Testis (tissue), 2 donors: ENCODE measurements at regions not wholly inside any gene's neighbourhood (a gene's known extent, or its start where the extent isn't known, plus 50 kb on each side); places are given as distances from the start of the nearest gene placed in this dataset.

Source experiments
- DNase-seq: peaks from one replicate; pipeline ENCODE4 v3.0.0-alpha.2; 2019
- H3K27ac ChIP-seq, 2 donors: fragments of 200-600 bp; sonication (generic); one replicate each; pipeline ENCODE4 v1.5.1; 2019
- H3K27me3 ChIP-seq: fragments of 200-600 bp; sonication (generic); one replicate; pipeline ENCODE4 v1.5.1; 2019
- H3K36me3 ChIP-seq: fragments of 200-600 bp; sonication (generic); one replicate; pipeline ENCODE4 v1.5.1; 2017; ENCODE audit warnings: low read depth; ENCODE audit errors: missing control alignments
- H3K4me1 ChIP-seq: fragments of 200-600 bp; sonication (generic); one replicate; pipeline ENCODE4 v1.5.1; 2019
- H3K4me3 ChIP-seq, 2 donors: fragments of 200-600 bp; sonication (generic); one replicate each; pipeline ENCODE4 v1.5.1; 2017 to 2019
- H3K9me3 ChIP-seq: fragments of 200-600 bp; sonication (generic); one replicate; pipeline ENCODE4 v1.5.1; 2017
- POLR2A ChIP-seq: fragments of 450-650 bp; IDR thresholded peaks from one replicate; pipeline ENCODE4 v1.6.1; 2017; ENCODE audit warnings: antibody characterized with exemption, mild to moderate bottlenecking, moderate library complexity
- WGBS, 2 donors: methylation state at CpG; one replicate each; pipeline ENCODE4 v1.1.5; 2018; 5-methylcytosine and 5-hydroxymethylcytosine counted together
- intact Hi-C: fragments of 100-400 bp; cut with DNase I; formaldehyde crosslinking; loops from one replicate; pipeline ENCODE4 v1.15.1; 2023; ENCODE audit warnings: low total_unique reads
- TF ChIP-seq, protein P1 (sequence below), 3 experiments: fragments of 450-650 bp in 2 of 3; fragments of 200-600 bp in 1 of 3; sonication (generic) in 1 of 3; IDR thresholded peaks; one replicate each; pipeline ENCODE4 v1.5.1; 2016 to 2019; ENCODE audit warnings: antibody characterized with exemption in 3 of 3, mild to moderate bottlenecking in 2 of 3, moderate library complexity in 1 of 3

GRCh38 chr2:6310256-6311215 is 555.2 kb downstream of the CMPK2 start:
- no peak for DNase-seq
- intact Hi-C loops: no loop called here
- Histone ChIP-seq H3K27me3 (no peaks in the 10 kb centered on the region), H3K36me3 (no peaks in the 10 kb centered on the region), H3K27ac (no peak overlapping the region), H3K4me1 (no peaks in the 10 kb centered on the region), H3K9me3 (no peaks in the 10 kb centered on the region), H3K4me3 (no peak overlapping the region)
- TF ChIP-seq, protein P1, sequence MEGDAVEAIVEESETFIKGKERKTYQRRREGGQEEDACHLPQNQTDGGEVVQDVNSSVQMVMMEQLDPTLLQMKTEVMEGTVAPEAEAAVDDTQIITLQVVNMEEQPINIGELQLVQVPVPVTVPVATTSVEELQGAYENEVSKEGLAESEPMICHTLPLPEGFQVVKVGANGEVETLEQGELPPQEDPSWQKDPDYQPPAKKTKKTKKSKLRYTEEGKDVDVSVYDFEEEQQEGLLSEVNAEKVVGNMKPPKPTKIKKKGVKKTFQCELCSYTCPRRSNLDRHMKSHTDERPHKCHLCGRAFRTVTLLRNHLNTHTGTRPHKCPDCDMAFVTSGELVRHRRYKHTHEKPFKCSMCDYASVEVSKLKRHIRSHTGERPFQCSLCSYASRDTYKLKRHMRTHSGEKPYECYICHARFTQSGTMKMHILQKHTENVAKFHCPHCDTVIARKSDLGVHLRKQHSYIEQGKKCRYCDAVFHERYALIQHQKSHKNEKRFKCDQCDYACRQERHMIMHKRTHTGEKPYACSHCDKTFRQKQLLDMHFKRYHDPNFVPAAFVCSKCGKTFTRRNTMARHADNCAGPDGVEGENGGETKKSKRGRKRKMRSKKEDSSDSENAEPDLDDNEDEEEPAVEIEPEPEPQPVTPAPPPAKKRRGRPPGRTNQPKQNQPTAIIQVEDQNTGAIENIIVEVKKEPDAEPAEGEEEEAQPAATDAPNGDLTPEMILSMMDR (IDR thresholded peaks at IDR 0.05): no peak
- 24 to 25% methylated on average over 16 of the region's 16 CpGs for WGBS, 2 donors

DNA sequence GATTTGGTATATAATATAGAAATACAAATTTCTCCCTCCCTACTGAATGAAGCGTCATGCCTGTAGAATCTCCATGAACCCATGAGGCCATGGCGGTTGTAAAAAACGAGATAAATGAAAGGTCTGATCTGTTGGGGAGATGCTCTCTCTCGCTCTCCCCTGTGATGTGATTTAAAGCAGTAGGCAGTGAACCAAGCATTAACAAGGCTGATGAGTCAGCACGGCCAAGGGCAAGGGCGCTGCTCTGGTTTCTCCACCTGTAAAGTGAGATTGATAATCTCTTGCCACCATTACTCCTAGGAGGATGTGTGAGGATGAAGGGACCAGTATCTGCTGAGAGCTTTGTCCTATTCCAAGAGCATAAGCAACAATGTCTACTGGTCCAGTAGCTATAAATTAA is 553.3 kb downstream of the CMPK2 start:
- intact Hi-C loops: no loop called here
- no peaks in the 10 kb centered on the region for H3K9me3 ChIP-seq
- no peak for DNase-seq
- H3K27me3 ChIP-seq: no peaks in the 10 kb centered on the region
- no peak overlapping the region for H3K4me3 ChIP-seq
- no peak overlapping the region for H3K27ac ChIP-seq
- 72 to 74% methylated on average over 6 of the region's 6 CpGs for WGBS, 2 donors
- no peak for TF ChIP-seq POLR2A
- TF ChIP-seq, protein P1 (IDR thresholded peaks at IDR 0.05): no peak
- H3K36me3 ChIP-seq: no peaks in the 10 kb centered on the region
- no peaks in the 10 kb centered on the region for H3K4me1 ChIP-seq

DNA sequence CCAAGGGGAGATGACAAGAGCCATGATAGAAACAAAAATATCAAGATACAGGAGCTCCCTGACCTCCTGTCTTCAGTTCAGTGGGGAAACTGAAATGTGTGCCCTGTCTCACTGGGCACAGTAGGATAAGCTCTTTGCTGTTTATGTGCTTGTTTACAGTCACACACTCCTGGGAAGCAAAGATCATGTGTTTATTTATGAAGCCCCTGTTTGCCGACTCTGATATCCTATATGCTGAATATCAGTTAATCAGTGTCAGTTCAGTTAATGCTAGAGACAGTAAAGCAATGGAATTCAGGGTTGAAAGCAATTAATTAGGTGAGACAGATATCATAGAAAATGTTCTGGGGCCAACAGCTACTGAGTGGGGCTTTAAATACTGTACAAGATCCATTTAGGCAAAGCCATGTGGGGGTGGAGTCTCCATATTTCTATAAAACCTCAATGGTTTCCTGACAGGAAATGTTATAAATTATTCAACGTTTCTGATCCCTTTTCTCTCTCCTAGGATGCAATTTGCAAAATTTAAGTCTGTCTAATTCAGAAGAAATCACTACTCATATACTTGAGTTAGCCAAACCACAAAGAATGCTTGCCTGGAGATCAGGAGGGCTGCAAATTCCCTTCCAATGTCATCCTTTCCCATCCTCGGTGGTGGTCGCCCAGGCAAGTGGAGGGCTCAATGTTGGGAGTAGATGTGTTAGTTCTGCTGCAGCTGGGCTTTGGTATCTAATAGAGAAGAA is 551.3 kb downstream of the CMPK2 start:
- Histone ChIP-seq H3K27ac (no peak overlapping the region), H3K27me3 (no peaks in the 10 kb centered on the region), H3K4me3 (no peak overlapping the region), H3K4me1 (no peaks in the 10 kb centered on the region), H3K36me3 (no peaks in the 10 kb centered on the region), H3K9me3 (no peaks in the 10 kb centered on the region)
- intact Hi-C loops: no loop called here
- WGBS, 2 donors: 47 to 55% methylated on average over 4 of the region's 4 CpGs
- no peak for DNase-seq
- no peak for TF ChIP-seq POLR2A
- TF ChIP-seq, protein P1 (IDR thresholded peaks at IDR 0.05): no peak

- WGBS, 2 donors: 46 to 54% methylated on average over 9 of the region's 9 CpGs
- H3K27me3 ChIP-seq: no peaks in the 10 kb centered on the region
- no peak overlapping the region for H3K27ac ChIP-seq
- no peak for TF ChIP-seq POLR2A
- TF ChIP-seq, protein P1 (IDR thresholded peaks at IDR 0.05): no peak
- no peaks in the 10 kb centered on the region for H3K36me3 ChIP-seq
- H3K4me3 ChIP-seq: no peak overlapping the region
- H3K9me3 ChIP-seq: no peaks in the 10 kb centered on the region
- intact Hi-C loops: no loop called here
- no peaks in the 10 kb centered on the region for H3K4me1 ChIP-seq
- DNase-seq: no peak
These were observed 540.1 kb downstream of the CMPK2 start for GRCh38 chr2:6325616-6326015.
